OCI-LY1 (cell line): ENCODE measurements at regions not wholly inside any gene's neighbourhood (a gene's known extent, or its start where the extent isn't known, plus 50 kb on each side); places are given as distances from the start of the nearest gene placed in this dataset.

Experiments used
- EZH2 ChIP-seq: fragments of 200-600 bp; sonication (generic), shearing (Covaris generic); IDR thresholded peaks from 2 replicates; pipeline ENCODE4 v1.8.0; 2017; ENCODE audit warnings: borderline replicate concordance, mixed run types, mild to moderate bottlenecking, antibody characterized with exemption, low read length, moderate library complexity, mixed read lengths
- TF ChIP-seq, protein P1 (sequence below): fragments of 200-600 bp; sonication (generic), shearing (Covaris generic); IDR thresholded peaks from 2 replicates; pipeline ENCODE4 v1.5.1; 2017; ENCODE audit warnings: mild to moderate bottlenecking, antibody characterized with exemption, low read length, moderate library complexity, mixed read lengths

DNA sequence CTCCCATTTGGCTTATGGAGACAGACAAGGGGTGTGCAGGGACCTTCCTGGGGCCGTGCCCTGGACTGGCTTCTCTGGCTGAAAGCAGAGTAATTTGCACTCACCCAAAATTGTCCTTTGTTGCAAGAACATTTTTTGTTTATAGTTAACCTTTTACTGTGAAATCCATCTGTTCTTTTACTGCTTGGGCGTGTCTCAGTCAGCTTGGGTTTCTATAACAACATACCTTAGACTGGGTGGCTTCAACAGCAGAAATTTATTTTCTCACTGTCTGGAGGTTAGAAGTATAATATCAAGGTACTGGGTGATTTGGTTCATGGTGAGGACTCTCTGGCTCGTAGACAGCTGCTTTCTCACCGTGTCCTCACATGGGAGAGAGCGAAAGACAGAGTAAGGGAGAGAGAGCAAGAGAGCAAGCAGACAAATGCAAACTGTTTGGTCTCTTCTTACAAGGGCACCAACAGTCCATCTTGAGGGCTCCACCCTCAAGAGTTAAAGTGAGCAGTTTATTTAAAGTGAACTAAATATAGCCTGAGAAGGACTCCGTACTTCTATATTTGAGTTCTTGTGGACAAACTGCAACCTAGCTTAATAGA is 131.0 kb upstream of the NPY start:
- TF ChIP-seq, protein P1, sequence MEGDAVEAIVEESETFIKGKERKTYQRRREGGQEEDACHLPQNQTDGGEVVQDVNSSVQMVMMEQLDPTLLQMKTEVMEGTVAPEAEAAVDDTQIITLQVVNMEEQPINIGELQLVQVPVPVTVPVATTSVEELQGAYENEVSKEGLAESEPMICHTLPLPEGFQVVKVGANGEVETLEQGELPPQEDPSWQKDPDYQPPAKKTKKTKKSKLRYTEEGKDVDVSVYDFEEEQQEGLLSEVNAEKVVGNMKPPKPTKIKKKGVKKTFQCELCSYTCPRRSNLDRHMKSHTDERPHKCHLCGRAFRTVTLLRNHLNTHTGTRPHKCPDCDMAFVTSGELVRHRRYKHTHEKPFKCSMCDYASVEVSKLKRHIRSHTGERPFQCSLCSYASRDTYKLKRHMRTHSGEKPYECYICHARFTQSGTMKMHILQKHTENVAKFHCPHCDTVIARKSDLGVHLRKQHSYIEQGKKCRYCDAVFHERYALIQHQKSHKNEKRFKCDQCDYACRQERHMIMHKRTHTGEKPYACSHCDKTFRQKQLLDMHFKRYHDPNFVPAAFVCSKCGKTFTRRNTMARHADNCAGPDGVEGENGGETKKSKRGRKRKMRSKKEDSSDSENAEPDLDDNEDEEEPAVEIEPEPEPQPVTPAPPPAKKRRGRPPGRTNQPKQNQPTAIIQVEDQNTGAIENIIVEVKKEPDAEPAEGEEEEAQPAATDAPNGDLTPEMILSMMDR: no peak
- no peak for TF ChIP-seq EZH2
